ENCODE measurements at regions not wholly inside any gene's neighbourhood (a gene's known extent, or its start where the extent isn't known, plus 50 kb on each side); places are given as distances from the start of the nearest gene placed in this dataset.

GRCh38 chr7:117974891-117975290 is 101.7 kb upstream of the CTTNBP2 start:
- H3K36me3 ChIP-seq: no peaks in the 10 kb centered on the region
- H3K4me3 ChIP-seq: no peak overlapping the region
- no peak for ATAC-seq
- no peak for TF ChIP-seq CTCF (IDR thresholded peaks at IDR 0.05)
- H3K4me1 ChIP-seq: no peaks in the 10 kb centered on the region
- no peak for DNase-seq
- H3K27me3 ChIP-seq: no peaks in the 10 kb centered on the region
- no peak overlapping the region for H3K27ac ChIP-seq
- H3K9me3 ChIP-seq: no peaks in the 10 kb centered on the region
- intact Hi-C loops (cut with DNase I): no loop called here

- DNase-seq: no peak
- Histone ChIP-seq H3K27me3 (no peaks in the 10 kb centered on the region), H3K27ac (no peak overlapping the region), H3K9me3 (no peaks in the 10 kb centered on the region), H3K4me3 (no peak overlapping the region), H3K36me3 (no peaks in the 10 kb centered on the region), H3K4me1 (no peaks in the 10 kb centered on the region)
- no peak for ATAC-seq
- intact Hi-C loops (cut with DNase I): no loop called here
- no peak for TF ChIP-seq CTCF (IDR thresholded peaks at IDR 0.05)
Measured at GRCh38 chr7:117975476-117975875, 102.2 kb upstream of the CTTNBP2 start.

GRCh38 chr7:117979954-117980497 is 106.8 kb upstream of the CTTNBP2 start:
- no peak for TF ChIP-seq CTCF (IDR thresholded peaks at IDR 0.05)
- Histone ChIP-seq H3K9me3 (no peaks in the 10 kb centered on the region), H3K4me3 (no peak overlapping the region), H3K27me3 (no peaks in the 10 kb centered on the region), H3K36me3 (no peaks in the 10 kb centered on the region), H3K4me1 (no peaks in the 10 kb centered on the region), H3K27ac (no peak overlapping the region)
- intact Hi-C loops (cut with DNase I): no loop called here
- ATAC-seq (no peak), DNase-seq (no peak)

GRCh38 chr7:117982071-117983055 is 109.1 kb upstream of the CTTNBP2 start:
- H3K9me3 ChIP-seq: no peaks in the 10 kb centered on the region
- no peak for DNase-seq
- no peak overlapping the region for H3K27ac ChIP-seq
- intact Hi-C loops (cut with DNase I): no loop called here
- ATAC-seq: no peak
- TF ChIP-seq CTCF (IDR thresholded peaks at IDR 0.05): no peak
- H3K4me3 ChIP-seq: no peak overlapping the region
- H3K27me3 ChIP-seq: no peaks in the 10 kb centered on the region
- no peaks in the 10 kb centered on the region for H3K36me3 ChIP-seq
- H3K4me1 ChIP-seq: no peaks in the 10 kb centered on the region

GRCh38 chr7:117986645-117987269 is 113.5 kb upstream of the CTTNBP2 start:
- no peaks in the 10 kb centered on the region for H3K36me3 ChIP-seq
- no peaks in the 10 kb centered on the region for H3K27me3 ChIP-seq
- intact Hi-C loops (cut with DNase I): no loop called here
- H3K9me3 ChIP-seq: no peaks in the 10 kb centered on the region
- H3K27ac ChIP-seq: no peak overlapping the region
- no peak overlapping the region for H3K4me3 ChIP-seq
- no peak for TF ChIP-seq CTCF (IDR thresholded peaks at IDR 0.05)
- ATAC-seq: no peak
- no peak for DNase-seq
- H3K4me1 ChIP-seq: no peaks in the 10 kb centered on the region
